Cardiac muscle cell (in vitro differentiated cells and primary cell): ENCODE measurements at regions not wholly inside any gene's neighbourhood (a gene's known extent, or its start where the extent isn't known, plus 50 kb on each side); places are given as distances from the start of the nearest gene placed in this dataset.

ENCODE experiments used
- DNase-seq, 2 donors: peaks; one replicate each; pipeline versions ENCODE4 v3.0.0 to v3.0.0-alpha.2; 2010 to 2017; ENCODE audit warnings: low read depth in 1 of 2, low spot score in 1 of 2
- H3K27ac ChIP-seq: fragments of 200-600 bp; sonication (generic); 2 replicates; pipeline ENCODE4 v1.5.1; 2016
- H3K27me3 ChIP-seq: fragments of 200-600 bp; sonication (generic); 2 replicates; pipeline ENCODE4 v1.6.0; 2016; ENCODE audit warnings: control low read depth
- H3K36me3 ChIP-seq: fragments of 200-600 bp; sonication (generic); 2 replicates; pipeline ENCODE4 v1.5.1; 2016; ENCODE audit warnings: control low read depth
- H3K4me1 ChIP-seq: fragments of 200-600 bp; sonication (generic); 2 replicates; pipeline ENCODE4 v1.8.1; 2017; ENCODE audit warnings: low read depth, mild to moderate bottlenecking, mixed run types
- H3K4me3 ChIP-seq: fragments of 200-600 bp; sonication (generic); 2 replicates; pipeline ENCODE4 v1.5.1; 2016; ENCODE audit warnings: mild to moderate bottlenecking
- H3K9me3 ChIP-seq: fragments of 200-600 bp; sonication (generic); 2 replicates; pipeline ENCODE4 v1.5.1; 2017; ENCODE audit warnings: low read depth, mild to moderate bottlenecking, control low read depth
- CTCF ChIP-seq: IDR thresholded peaks from 2 replicates; pipeline ENCODE4 v1.5.1; 2012; ENCODE audit warnings: low read depth, mild to moderate bottlenecking, low read length

GRCh38 chr13:39886336-39886735 is 230.9 kb downstream of the COG6 start:
- Histone ChIP-seq H3K27ac (no peak overlapping the region), H3K4me1 (peaks cover 7% of the 10 kb centered on the region), H3K4me3 (no peak overlapping the region), H3K36me3 (no peaks in the 10 kb centered on the region), H3K27me3 (no peaks in the 10 kb centered on the region), H3K9me3 (no peaks in the 10 kb centered on the region)
- no peak for TF ChIP-seq CTCF
- no peak for DNase-seq

- H3K4me3 ChIP-seq = no peak overlapping the region
- no peak for TF ChIP-seq CTCF
These were observed 231.9 kb downstream of the COG6 start for GRCh38 chr13:39887387-39887786.

GRCh38 chr13:39888865-39889810 is 233.7 kb downstream of the COG6 start:
- DNase-seq = peak in 1 of 2 donors; percentile 59
- peaks cover 7% of the 10 kb centered on the region for H3K4me1 ChIP-seq
- no peak for TF ChIP-seq CTCF
- no peaks in the 10 kb centered on the region for H3K36me3 ChIP-seq
- H3K27me3 ChIP-seq = no peaks in the 10 kb centered on the region
- H3K9me3 ChIP-seq = no peaks in the 10 kb centered on the region
- H3K4me3 ChIP-seq = no peak overlapping the region
- H3K27ac ChIP-seq = no peak overlapping the region

More at GRCh38 chr13:39887387-39887786, 231.9 kb downstream of the COG6 start:
- Histone ChIP-seq H3K27me3 (no peaks in the 10 kb centered on the region), H3K4me1 (peaks cover 7% of the 10 kb centered on the region), H3K36me3 (no peaks in the 10 kb centered on the region), H3K9me3 (no peaks in the 10 kb centered on the region), H3K27ac (no peak overlapping the region)
- DNase-seq = no peak

GRCh38 chr13:39890537-39890936 is 235.1 kb downstream of the COG6 start:
- no peak overlapping the region for H3K27ac ChIP-seq
- no peaks in the 10 kb centered on the region for H3K9me3 ChIP-seq
- H3K36me3 ChIP-seq = no peaks in the 10 kb centered on the region
- no peak for DNase-seq
- peaks cover 15% of the 10 kb centered on the region for H3K4me1 ChIP-seq
- H3K4me3 ChIP-seq = no peak overlapping the region
- no peak for TF ChIP-seq CTCF
- no peaks in the 10 kb centered on the region for H3K27me3 ChIP-seq

- Histone ChIP-seq H3K27me3 (no peaks in the 10 kb centered on the region), H3K27ac (no peak overlapping the region), H3K4me1 (peaks cover 21% of the 10 kb centered on the region), H3K4me3 (no peak overlapping the region), H3K36me3 (no peaks in the 10 kb centered on the region), H3K9me3 (no peaks in the 10 kb centered on the region)
- peak in 1 of 2 donors; percentile 94 for DNase-seq
- no peak for TF ChIP-seq CTCF
These were observed 237.5 kb downstream of the COG6 start for GRCh38 chr13:39892721-39893685.
